ENCODE measurements at regions not wholly inside any gene's neighbourhood (a gene's known extent, or its start where the extent isn't known, plus 50 kb on each side); places are given as distances from the start of the nearest gene placed in this dataset.

DNA sequence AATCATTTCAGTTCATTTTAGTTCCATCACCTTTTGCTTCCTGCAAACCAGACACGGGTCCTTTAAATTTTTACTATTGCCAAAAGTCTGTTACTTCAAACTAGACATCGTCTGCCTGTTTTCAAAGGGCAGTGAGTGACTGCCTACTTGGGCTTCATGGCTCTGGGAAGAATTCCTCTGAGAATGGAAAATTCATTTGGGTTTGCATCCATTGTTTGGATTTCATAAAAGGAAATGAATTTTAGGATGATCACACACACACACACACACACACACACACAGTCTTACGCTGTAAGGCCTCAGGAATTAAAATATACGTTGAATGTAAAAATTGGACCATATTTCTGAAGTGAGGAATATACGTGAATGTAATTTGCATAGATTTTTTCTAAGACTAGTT lies 1584.3 kb upstream of the ACVR2A start:
- TF ChIP-seq, protein P1, sequence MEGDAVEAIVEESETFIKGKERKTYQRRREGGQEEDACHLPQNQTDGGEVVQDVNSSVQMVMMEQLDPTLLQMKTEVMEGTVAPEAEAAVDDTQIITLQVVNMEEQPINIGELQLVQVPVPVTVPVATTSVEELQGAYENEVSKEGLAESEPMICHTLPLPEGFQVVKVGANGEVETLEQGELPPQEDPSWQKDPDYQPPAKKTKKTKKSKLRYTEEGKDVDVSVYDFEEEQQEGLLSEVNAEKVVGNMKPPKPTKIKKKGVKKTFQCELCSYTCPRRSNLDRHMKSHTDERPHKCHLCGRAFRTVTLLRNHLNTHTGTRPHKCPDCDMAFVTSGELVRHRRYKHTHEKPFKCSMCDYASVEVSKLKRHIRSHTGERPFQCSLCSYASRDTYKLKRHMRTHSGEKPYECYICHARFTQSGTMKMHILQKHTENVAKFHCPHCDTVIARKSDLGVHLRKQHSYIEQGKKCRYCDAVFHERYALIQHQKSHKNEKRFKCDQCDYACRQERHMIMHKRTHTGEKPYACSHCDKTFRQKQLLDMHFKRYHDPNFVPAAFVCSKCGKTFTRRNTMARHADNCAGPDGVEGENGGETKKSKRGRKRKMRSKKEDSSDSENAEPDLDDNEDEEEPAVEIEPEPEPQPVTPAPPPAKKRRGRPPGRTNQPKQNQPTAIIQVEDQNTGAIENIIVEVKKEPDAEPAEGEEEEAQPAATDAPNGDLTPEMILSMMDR (IDR thresholded peaks at IDR 0.05), result no peak
- TF ChIP-seq POLR2A (IDR thresholded peaks at IDR 0.05), result no peak
- TF ChIP-seq EP300 (IDR thresholded peaks at IDR 0.05), result no peak
- no peak for TF ChIP-seq POLR2AphosphoS5 (IDR thresholded peaks at IDR 0.05)
- Histone ChIP-seq H3K9me3 (no peaks in the 10 kb centered on the region), H3K4me3 (no peak overlapping the region), H3K4me1 (no peaks in the 10 kb centered on the region), H3K36me3 (no peaks in the 10 kb centered on the region), H3K27me3 (no peaks in the 10 kb centered on the region), H3K27ac (no peak overlapping the region)
- DNase-seq (ENCODE audit: low spot score in 2 of 2), result no peak
- WGBS, result 71% methylated on average over 5 of the region's 5 CpGs

DNA sequence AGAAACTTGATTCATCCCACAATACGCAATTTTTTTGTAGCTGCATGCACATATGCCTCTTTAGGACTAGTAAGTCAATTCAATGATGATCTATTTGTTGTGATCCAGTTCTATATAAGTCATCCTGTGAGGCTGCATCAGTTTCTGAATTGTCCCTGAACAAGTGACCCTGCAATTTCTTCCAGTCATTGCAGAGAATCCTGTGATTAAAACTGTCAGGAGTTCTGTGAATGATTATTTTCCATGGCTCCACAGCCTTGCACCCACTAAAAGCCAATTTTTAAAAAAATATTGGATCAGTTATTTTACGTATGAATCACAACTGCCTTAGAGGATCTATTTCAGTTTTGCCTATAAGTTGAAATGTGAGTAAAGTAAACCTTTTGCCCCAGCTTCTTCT lies 1585.0 kb upstream of the ACVR2A start:
- Histone ChIP-seq H3K9me3 (no peaks in the 10 kb centered on the region), H3K4me1 (no peaks in the 10 kb centered on the region), H3K27ac (no peak overlapping the region), H3K4me3 (no peak overlapping the region), H3K27me3 (no peaks in the 10 kb centered on the region), H3K36me3 (no peaks in the 10 kb centered on the region)
- DNase-seq (ENCODE audit: low spot score in 2 of 2), result no peak
- TF ChIP-seq POLR2AphosphoS5 (IDR thresholded peaks at IDR 0.05) (no peak), POLR2A (IDR thresholded peaks at IDR 0.05) (no peak), EP300 (IDR thresholded peaks at IDR 0.05) (no peak)
- TF ChIP-seq, protein P1 (IDR thresholded peaks at IDR 0.05), result no peak
- 82% methylated on average over 2 of the region's 2 CpGs for WGBS

DNA sequence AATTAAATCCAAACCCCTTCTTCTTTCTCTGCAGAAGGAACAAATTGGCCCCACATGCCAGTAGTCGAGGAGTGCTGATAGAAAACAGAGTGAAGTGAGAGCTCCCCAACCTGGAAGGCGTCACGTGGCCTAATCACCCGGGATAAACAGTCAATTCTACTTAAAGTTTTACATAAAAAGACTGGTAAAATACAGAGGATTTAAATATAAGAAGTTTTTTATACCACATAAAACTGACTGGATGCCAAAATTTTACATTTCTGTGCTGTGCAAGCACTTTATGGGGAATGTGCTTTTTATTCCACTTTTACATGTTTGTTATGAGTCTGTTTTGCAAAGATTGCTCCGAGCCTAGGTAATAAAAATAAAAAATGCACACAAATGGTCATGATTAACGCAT lies 1586.8 kb upstream of the ACVR2A start:
- TF ChIP-seq EP300 (IDR thresholded peaks at IDR 0.05) (no peak), POLR2A (IDR thresholded peaks at IDR 0.05) (no peak)
- TF ChIP-seq, protein P1 (IDR thresholded peaks at IDR 0.05), result no peak
- 49% methylated on average over 6 of the region's 6 CpGs for WGBS
- DNase-seq (ENCODE audit: low spot score in 2 of 2), result no peak
- Histone ChIP-seq H3K27me3 (no peaks in the 10 kb centered on the region), H3K4me1 (no peaks in the 10 kb centered on the region), H3K27ac (no peak overlapping the region), H3K36me3 (no peaks in the 10 kb centered on the region), H3K9me3 (no peaks in the 10 kb centered on the region), H3K4me3 (no peak overlapping the region)

DNA sequence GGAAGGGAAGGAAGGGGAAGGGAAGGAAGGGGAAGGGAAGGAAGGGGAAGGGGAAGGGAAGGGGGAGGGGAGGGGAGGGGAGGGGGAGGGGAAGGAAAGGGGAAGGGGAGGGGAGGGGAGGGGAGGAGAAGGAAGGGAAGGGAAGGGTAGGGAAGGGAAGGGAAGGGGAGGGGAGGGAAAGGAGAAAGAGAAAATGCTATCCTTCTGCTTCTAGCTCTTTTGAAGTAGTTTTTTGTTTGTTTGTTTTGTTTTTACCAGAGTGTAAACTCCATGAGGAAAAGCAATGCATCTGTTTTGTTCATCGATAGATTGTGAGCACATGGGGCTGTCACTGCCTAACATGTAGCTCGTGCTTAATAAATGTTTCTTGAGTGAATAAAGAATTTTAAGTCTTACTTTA lies 1592.7 kb upstream of the ACVR2A start:
- no peaks in the 10 kb centered on the region for H3K4me1 ChIP-seq
- TF ChIP-seq POLR2A (IDR thresholded peaks at IDR 0.05), result no peak
- TF ChIP-seq EP300 (IDR thresholded peaks at IDR 0.05), result no peak
- TF ChIP-seq, protein P1 (IDR thresholded peaks at IDR 0.05), result no peak
- no peak for TF ChIP-seq POLR2AphosphoS5 (IDR thresholded peaks at IDR 0.05)
- H3K27ac ChIP-seq, result no peak overlapping the region
- no peak overlapping the region for H3K4me3 ChIP-seq
- 75% methylated on average over 2 of the region's 2 CpGs for WGBS
- DNase-seq (ENCODE audit: low spot score in 2 of 2), result no peak
- H3K27me3 ChIP-seq, result no peaks in the 10 kb centered on the region
- no peaks in the 10 kb centered on the region for H3K9me3 ChIP-seq
- H3K36me3 ChIP-seq, result no peaks in the 10 kb centered on the region

DNA sequence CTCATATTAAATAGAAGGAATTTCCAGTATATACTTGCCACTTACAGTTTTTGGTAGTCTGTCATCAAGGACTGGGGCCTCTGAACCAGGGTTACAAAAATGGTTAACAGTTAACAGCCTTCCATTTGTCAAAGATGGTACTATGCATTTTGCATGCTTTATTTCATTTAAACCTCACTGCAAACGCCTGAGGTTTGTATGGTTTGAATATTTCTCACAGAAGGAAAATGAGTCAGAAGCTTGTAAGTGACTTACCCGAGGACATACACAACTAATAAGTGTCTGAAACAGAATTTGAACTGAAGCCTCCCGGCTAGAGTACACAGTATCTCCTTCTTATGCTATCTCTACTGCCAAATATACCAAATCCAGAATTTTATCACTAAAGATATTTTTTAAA lies 1593.5 kb upstream of the ACVR2A start:
- no peaks in the 10 kb centered on the region for H3K27me3 ChIP-seq
- TF ChIP-seq, protein P1 (IDR thresholded peaks at IDR 0.05), result no peak
- no peak for TF ChIP-seq EP300 (IDR thresholded peaks at IDR 0.05)
- TF ChIP-seq POLR2AphosphoS5 (IDR thresholded peaks at IDR 0.05), result no peak
- no peak for TF ChIP-seq POLR2A (IDR thresholded peaks at IDR 0.05)
- WGBS, result 45% methylated on average over 3 of the region's 3 CpGs
- H3K4me3 ChIP-seq, result no peak overlapping the region
- no peak for DNase-seq (ENCODE audit: low spot score in 2 of 2)
- H3K27ac ChIP-seq, result no peak overlapping the region
- no peaks in the 10 kb centered on the region for H3K4me1 ChIP-seq
- H3K9me3 ChIP-seq, result no peaks in the 10 kb centered on the region
- H3K36me3 ChIP-seq, result no peaks in the 10 kb centered on the region

All from suprapubic skin (tissue), 4 donors.